ENCODE measurements at regions not wholly inside any gene's neighbourhood (a gene's known extent, or its start where the extent isn't known, plus 50 kb on each side); places are given as distances from the start of the nearest gene placed in this dataset.

- peak; percentile 44 to 64 for DNase-seq
- Histone ChIP-seq H3K27me3 (replicated peaks; ENCODE audit: control insufficient read depth, insufficient read depth, low read length) (no peaks in the 10 kb centered on the region), H3K4me3 (ENCODE audit: low read depth, low read length) (no peak overlapping the region), H3K4me1 (no peaks in the 10 kb centered on the region), H3K9me3 (no peaks in the 10 kb centered on the region), H3K36me3 (ENCODE audit: control insufficient read depth, insufficient read depth, low read length) (no peaks in the 10 kb centered on the region)
- Mint-ChIP-seq H3K27ac (ENCODE audit: unreplicated experiment) (no peak overlapping the region), H3K4me3 (ENCODE audit: unreplicated experiment) (no peak overlapping the region), H3K36me3 (ENCODE audit: insufficient read depth, unreplicated experiment) (no peaks in the 10 kb centered on the region), H3K27me3 (ENCODE audit: insufficient read depth, unreplicated experiment) (peaks cover 3% of the 10 kb centered on the region), H3K4me1 (ENCODE audit: low read depth, unreplicated experiment) (no peaks in the 10 kb centered on the region), H3K9me3 (ENCODE audit: unreplicated experiment) (no peaks in the 10 kb centered on the region)
- no TSS peak for BruUV-seq (replicated peaks)
- POLR2A ChIA-PET, result no interaction called here
- intact Hi-C loops (cut with micrococcal nuclease; ENCODE audit: unreplicated experiment), result loop anchor here (1.0 to 10.0 kb wide), 3 partner anchors 190 to 368 kb away; no protein-coding TSS in a partner anchor
- TF ChIP-seq CTCF (IDR thresholded peaks at IDR 0.05; ENCODE audit: insufficient read depth in 1 of 2, low read depth in 1 of 2, low read length in 1 of 2, severe bottlenecking in 1 of 2, unreplicated experiment in 1 of 2), result peak; percentile 63 to 65
- CTCF ChIA-PET, result interaction anchor here (0.7 to 1.0 kb wide), 4 partner anchors 282 to 351 kb away, joined by 3 to 22 read pairs (median 4); no protein-coding TSS in a partner anchor
Observed at GRCh38 chr2:41414486-41415230, 633.2 kb upstream of the PKDCC start.

- Histone ChIP-seq H3K4me1 (no peaks in the 10 kb centered on the region), H3K9me3 (no peaks in the 10 kb centered on the region), H3K27me3 (replicated peaks; ENCODE audit: control insufficient read depth, insufficient read depth, low read length) (no peaks in the 10 kb centered on the region), H3K36me3 (ENCODE audit: control insufficient read depth, insufficient read depth, low read length) (no peaks in the 10 kb centered on the region), H3K4me3 (ENCODE audit: low read depth, low read length) (no peak overlapping the region)
- ChIA-PET POLR2A (no interaction called here), CTCF (no interaction called here)
- no TSS peak for BruUV-seq (replicated peaks)
- H3K27ac Mint-ChIP-seq (ENCODE audit: unreplicated experiment), result no peak overlapping the region
- no peaks in the 10 kb centered on the region for H3K9me3 Mint-ChIP-seq (ENCODE audit: unreplicated experiment)
- no peaks in the 10 kb centered on the region for H3K27me3 Mint-ChIP-seq (ENCODE audit: insufficient read depth, unreplicated experiment)
- no peak for DNase-seq
- intact Hi-C loops (cut with micrococcal nuclease; ENCODE audit: unreplicated experiment), result loop anchor here (10.0 kb wide), 1 partner anchor 187 kb away; no protein-coding TSS in a partner anchor
- TF ChIP-seq CTCF (IDR thresholded peaks at IDR 0.05; ENCODE audit: insufficient read depth in 1 of 2, low read depth in 1 of 2, low read length in 1 of 2, severe bottlenecking in 1 of 2, unreplicated experiment in 1 of 2), result no peak
- H3K36me3 Mint-ChIP-seq (ENCODE audit: insufficient read depth, unreplicated experiment), result no peaks in the 10 kb centered on the region
- no peaks in the 10 kb centered on the region for H3K4me1 Mint-ChIP-seq (ENCODE audit: low read depth, unreplicated experiment)
- no peak overlapping the region for H3K4me3 Mint-ChIP-seq (ENCODE audit: unreplicated experiment)
Observed at GRCh38 chr2:41417511-41417910, 630.3 kb upstream of the PKDCC start.

- CTCF ChIA-PET, result no interaction called here
Observed at GRCh38 chr2:41420219-41420618, 627.6 kb upstream of the PKDCC start.

More at GRCh38 chr2:41420219-41420618, 627.6 kb upstream of the PKDCC start:
- Histone ChIP-seq H3K36me3 (ENCODE audit: control insufficient read depth, insufficient read depth, low read length) (no peaks in the 10 kb centered on the region), H3K4me1 (no peaks in the 10 kb centered on the region), H3K27me3 (replicated peaks; ENCODE audit: control insufficient read depth, insufficient read depth, low read length) (no peaks in the 10 kb centered on the region), H3K9me3 (no peaks in the 10 kb centered on the region), H3K4me3 (ENCODE audit: low read depth, low read length) (no peak overlapping the region)
- DNase-seq, result no peak
- TF ChIP-seq CTCF (IDR thresholded peaks at IDR 0.05; ENCODE audit: insufficient read depth in 1 of 2, low read depth in 1 of 2, low read length in 1 of 2, severe bottlenecking in 1 of 2, unreplicated experiment in 1 of 2), result no peak
- no TSS peak for BruUV-seq (replicated peaks)
- H3K27me3 Mint-ChIP-seq (ENCODE audit: insufficient read depth, unreplicated experiment), result peaks cover 7% of the 10 kb centered on the region
- intact Hi-C loops (cut with micrococcal nuclease; ENCODE audit: unreplicated experiment), result no loop called here
- no peaks in the 10 kb centered on the region for H3K36me3 Mint-ChIP-seq (ENCODE audit: insufficient read depth, unreplicated experiment)
- no peak overlapping the region for H3K27ac Mint-ChIP-seq (ENCODE audit: unreplicated experiment)
- POLR2A ChIA-PET, result no interaction called here
- no peak overlapping the region for H3K4me3 Mint-ChIP-seq (ENCODE audit: unreplicated experiment)
- H3K4me1 Mint-ChIP-seq (ENCODE audit: low read depth, unreplicated experiment), result no peaks in the 10 kb centered on the region
- no peaks in the 10 kb centered on the region for H3K9me3 Mint-ChIP-seq (ENCODE audit: unreplicated experiment)
